Erythroblast (primary cell): ENCODE measurements at regions not wholly inside any gene's neighbourhood (a gene's known extent, or its start where the extent isn't known, plus 50 kb on each side); places are given as distances from the start of the nearest gene placed in this dataset.

Source experiments
- GATA1 ChIP-seq: IDR thresholded peaks from 2 replicates; pipeline ENCODE4 v1.6.1; 2011; ENCODE audit warnings: low read depth, mild to moderate bottlenecking, control low read depth, low read length, moderate library complexity
- POLR2A ChIP-seq: IDR thresholded peaks from 2 replicates; pipeline ENCODE4 v1.6.1; 2011; ENCODE audit warnings: mild to moderate bottlenecking, low read length

- TF ChIP-seq POLR2A = no peak
- TF ChIP-seq GATA1 = no peak
Measured at GRCh38 chr18:72100465-72101004, 443.6 kb downstream of the CBLN2 start.
